Liver (tissue), 3 donors: ENCODE measurements at regions not wholly inside any gene's neighbourhood (a gene's known extent, or its start where the extent isn't known, plus 50 kb on each side); places are given as distances from the start of the nearest gene placed in this dataset.

Source experiments
- CTCF ChIP-seq: fragments of 150-350 bp; IDR thresholded peaks from 2 replicates; pipeline ENCODE4 v1.5.1; 2017; ENCODE audit warnings: improper control_type of control experiment, low read depth, low read length; ENCODE audit not compliant: missing input control
- GABPA ChIP-seq, 2 donors: IDR thresholded peaks in 1 of 2; conservative IDR thresholded peaks in 1 of 2; 2 replicates each; pipeline ENCODE4 v1.6.1; 2016; ENCODE audit warnings: antibody characterized with exemption in 2 of 2, mild to moderate bottlenecking in 1 of 2, moderate library complexity in 1 of 2
- HNF4A ChIP-seq, 2 donors: conservative IDR thresholded peaks; 2 replicates each; pipeline ENCODE4 v1.6.1; 2016; ENCODE audit warnings: antibody characterized with exemption in 2 of 2, mild to moderate bottlenecking in 2 of 2
- MAX ChIP-seq: IDR thresholded peaks from 2 replicates; pipeline ENCODE4 v1.6.1; 2016; ENCODE audit warnings: antibody characterized with exemption
- NR2F2 ChIP-seq: IDR thresholded peaks from 2 replicates; pipeline ENCODE4 v1.6.1; 2016; ENCODE audit warnings: antibody characterized with exemption
- RAD21 ChIP-seq, 2 donors: IDR thresholded peaks; 2 replicates each; pipeline ENCODE4 v1.6.1; 2016; ENCODE audit warnings: antibody characterized with exemption in 2 of 2, mild to moderate bottlenecking in 2 of 2
- RXRA ChIP-seq, 2 donors: IDR thresholded peaks; 2 replicates each; pipeline ENCODE4 v1.6.1; 2017 to 2018; ENCODE audit warnings: antibody characterized with exemption in 2 of 2, mild to moderate bottlenecking in 1 of 2
- SP1 ChIP-seq: IDR thresholded peaks from 2 replicates; pipeline ENCODE4 v1.6.1; 2018; ENCODE audit warnings: antibody characterized with exemption, mild to moderate bottlenecking
- TAF1 ChIP-seq: conservative IDR thresholded peaks from 2 replicates; pipeline ENCODE4 v1.6.1; 2016; ENCODE audit warnings: antibody characterized with exemption, mild to moderate bottlenecking
- YY1 ChIP-seq: IDR thresholded peaks from 2 replicates; pipeline ENCODE4 v1.6.1; 2016; ENCODE audit warnings: antibody characterized with exemption, mild to moderate bottlenecking
- TF ChIP-seq, protein P1 (sequence below): IDR thresholded peaks from 2 replicates; pipeline ENCODE4 v1.6.1; 2016; ENCODE audit warnings: antibody characterized with exemption, mild to moderate bottlenecking
- donor health status: healthy.
- donor health status: healthy.

DNA sequence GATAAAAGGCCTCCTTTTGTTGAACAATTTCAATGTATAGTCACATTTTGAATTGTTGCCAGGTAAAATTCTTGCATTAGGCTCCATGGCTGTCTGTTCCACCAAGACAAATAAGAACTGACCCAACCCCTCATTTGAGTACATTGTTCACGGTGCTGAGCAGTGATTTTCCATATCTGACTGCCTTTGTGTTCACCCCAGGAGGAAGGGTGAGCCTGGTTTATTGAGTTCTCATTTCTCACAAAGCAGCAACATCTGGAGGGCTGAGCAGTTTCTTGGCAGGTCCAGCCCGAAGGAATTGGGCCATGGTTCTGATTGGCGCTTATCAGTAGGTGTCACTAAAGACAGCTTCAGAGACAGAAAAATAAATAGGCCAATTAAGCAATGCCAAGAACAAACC is 149.1 kb downstream of the BMP4 start:
- TF ChIP-seq CTCF, result peak; percentile 6
- TF ChIP-seq RAD21 (IDR thresholded peaks at IDR 0.05), result peak in 1 of 2 donors; percentile 41
- TF ChIP-seq TAF1, result no peak
- no peak for TF ChIP-seq SP1
- TF ChIP-seq, protein P1, sequence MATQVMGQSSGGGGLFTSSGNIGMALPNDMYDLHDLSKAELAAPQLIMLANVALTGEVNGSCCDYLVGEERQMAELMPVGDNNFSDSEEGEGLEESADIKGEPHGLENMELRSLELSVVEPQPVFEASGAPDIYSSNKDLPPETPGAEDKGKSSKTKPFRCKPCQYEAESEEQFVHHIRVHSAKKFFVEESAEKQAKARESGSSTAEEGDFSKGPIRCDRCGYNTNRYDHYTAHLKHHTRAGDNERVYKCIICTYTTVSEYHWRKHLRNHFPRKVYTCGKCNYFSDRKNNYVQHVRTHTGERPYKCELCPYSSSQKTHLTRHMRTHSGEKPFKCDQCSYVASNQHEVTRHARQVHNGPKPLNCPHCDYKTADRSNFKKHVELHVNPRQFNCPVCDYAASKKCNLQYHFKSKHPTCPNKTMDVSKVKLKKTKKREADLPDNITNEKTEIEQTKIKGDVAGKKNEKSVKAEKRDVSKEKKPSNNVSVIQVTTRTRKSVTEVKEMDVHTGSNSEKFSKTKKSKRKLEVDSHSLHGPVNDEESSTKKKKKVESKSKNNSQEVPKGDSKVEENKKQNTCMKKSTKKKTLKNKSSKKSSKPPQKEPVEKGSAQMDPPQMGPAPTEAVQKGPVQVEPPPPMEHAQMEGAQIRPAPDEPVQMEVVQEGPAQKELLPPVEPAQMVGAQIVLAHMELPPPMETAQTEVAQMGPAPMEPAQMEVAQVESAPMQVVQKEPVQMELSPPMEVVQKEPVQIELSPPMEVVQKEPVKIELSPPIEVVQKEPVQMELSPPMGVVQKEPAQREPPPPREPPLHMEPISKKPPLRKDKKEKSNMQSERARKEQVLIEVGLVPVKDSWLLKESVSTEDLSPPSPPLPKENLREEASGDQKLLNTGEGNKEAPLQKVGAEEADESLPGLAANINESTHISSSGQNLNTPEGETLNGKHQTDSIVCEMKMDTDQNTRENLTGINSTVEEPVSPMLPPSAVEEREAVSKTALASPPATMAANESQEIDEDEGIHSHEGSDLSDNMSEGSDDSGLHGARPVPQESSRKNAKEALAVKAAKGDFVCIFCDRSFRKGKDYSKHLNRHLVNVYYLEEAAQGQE, result no peak
- no peak for TF ChIP-seq YY1
- TF ChIP-seq GABPA (IDR thresholded peaks at IDR 0.05 in 1 of 2, conservative IDR thresholded peaks at IDR 0.05 in 1 of 2), result no peak
- TF ChIP-seq MAX, result no peak
- no peak for TF ChIP-seq NR2F2
- no peak for TF ChIP-seq HNF4A (conservative IDR thresholded peaks at IDR 0.05)
- TF ChIP-seq RXRA (IDR thresholded peaks at IDR 0.05), result no peak
